ENCODE measurements at regions not wholly inside any gene's neighbourhood (a gene's known extent, or its start where the extent isn't known, plus 50 kb on each side); places are given as distances from the start of the nearest gene placed in this dataset.

DNA sequence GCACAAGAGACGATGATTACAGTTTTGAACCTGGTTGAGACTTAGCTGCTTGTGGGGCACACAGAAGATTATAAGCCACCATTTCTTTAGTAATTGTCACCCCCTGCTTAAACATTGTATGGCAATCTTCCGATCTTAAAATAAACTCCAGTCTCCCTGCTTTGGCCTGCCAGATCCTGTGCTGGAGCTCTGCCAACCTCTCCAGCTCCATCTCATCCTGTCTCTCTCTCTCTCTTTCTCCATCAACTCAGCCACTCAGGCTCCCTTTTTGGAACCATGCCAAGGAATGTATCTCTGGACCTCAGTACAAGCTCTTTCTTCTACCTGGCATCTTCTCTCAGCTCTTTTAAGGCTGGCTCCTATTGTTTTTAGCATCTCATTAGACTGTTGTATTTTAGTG is 1053.2 kb downstream of the REEP3 start (continued):
- TF ChIP-seq ZNF589 (CRISPR knock-in tag; conservative IDR thresholded peaks at IDR 0.05) (no peak), ZNF205 (CRISPR knock-in tag; IDR thresholded peaks at IDR 0.05) (no peak), ZC3H4 (CRISPR knock-in tag; IDR thresholded peaks at IDR 0.05; ENCODE audit: borderline replicate concordance) (no peak), ZNF446 (CRISPR knock-in tag; IDR thresholded peaks at IDR 0.05) (no peak), ZSCAN29 (CRISPR knock-in tag; conservative IDR thresholded peaks at IDR 0.05) (no peak), NFKBIZ (CRISPR knock-in tag; IDR thresholded peaks at IDR 0.05) (no peak), SRSF4 (IDR thresholded peaks at IDR 0.05; ENCODE audit: low read depth, low read length, poor library complexity, severe bottlenecking) (no peak), CHD2 (IDR thresholded peaks at IDR 0.05; ENCODE audit: low read depth, low read length) (no peak)
- TF ChIP-seq, protein P1, sequence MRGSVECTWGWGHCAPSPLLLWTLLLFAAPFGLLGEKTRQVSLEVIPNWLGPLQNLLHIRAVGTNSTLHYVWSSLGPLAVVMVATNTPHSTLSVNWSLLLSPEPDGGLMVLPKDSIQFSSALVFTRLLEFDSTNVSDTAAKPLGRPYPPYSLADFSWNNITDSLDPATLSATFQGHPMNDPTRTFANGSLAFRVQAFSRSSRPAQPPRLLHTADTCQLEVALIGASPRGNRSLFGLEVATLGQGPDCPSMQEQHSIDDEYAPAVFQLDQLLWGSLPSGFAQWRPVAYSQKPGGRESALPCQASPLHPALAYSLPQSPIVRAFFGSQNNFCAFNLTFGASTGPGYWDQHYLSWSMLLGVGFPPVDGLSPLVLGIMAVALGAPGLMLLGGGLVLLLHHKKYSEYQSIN (CRISPR knock-in tag; IDR thresholded peaks at IDR 0.05; ENCODE audit: borderline replicate concordance) = no peak
- TF ChIP-seq, protein P2, sequence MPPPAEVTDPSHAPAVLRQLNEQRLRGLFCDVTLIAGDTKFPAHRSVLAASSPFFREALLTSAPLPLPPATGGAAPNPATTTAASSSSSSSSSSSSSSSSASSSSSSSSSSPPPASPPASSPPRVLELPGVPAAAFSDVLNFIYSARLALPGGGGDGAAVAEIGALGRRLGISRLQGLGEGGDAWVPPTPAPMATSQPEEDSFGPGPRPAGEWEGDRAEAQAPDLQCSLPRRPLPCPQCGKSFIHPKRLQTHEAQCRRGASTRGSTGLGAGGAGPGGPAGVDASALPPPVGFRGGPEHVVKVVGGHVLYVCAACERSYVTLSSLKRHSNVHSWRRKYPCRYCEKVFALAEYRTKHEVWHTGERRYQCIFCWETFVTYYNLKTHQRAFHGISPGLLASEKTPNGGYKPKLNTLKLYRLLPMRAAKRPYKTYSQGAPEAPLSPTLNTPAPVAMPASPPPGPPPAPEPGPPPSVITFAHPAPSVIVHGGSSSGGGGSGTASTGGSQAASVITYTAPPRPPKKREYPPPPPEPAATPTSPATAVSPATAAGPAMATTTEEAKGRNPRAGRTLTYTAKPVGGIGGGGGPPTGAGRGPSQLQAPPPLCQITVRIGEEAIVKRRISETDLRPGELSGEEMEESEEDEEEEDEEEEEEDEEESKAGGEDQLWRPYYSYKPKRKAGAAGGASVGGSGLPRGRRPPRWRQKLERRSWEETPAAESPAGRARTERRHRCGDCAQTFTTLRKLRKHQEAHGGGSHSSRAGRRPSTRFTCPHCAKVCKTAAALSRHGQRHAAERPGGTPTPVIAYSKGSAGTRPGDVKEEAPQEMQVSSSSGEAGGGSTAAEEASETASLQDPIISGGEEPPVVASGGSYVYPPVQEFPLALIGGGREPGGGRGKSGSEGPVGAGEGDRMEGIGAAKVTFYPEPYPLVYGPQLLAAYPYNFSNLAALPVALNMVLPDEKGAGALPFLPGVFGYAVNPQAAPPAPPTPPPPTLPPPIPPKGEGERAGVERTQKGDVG (CRISPR knock-in tag; IDR thresholded peaks at IDR 0.05; ENCODE audit: borderline replicate concordance) = no peak
- TF ChIP-seq, protein P3, sequence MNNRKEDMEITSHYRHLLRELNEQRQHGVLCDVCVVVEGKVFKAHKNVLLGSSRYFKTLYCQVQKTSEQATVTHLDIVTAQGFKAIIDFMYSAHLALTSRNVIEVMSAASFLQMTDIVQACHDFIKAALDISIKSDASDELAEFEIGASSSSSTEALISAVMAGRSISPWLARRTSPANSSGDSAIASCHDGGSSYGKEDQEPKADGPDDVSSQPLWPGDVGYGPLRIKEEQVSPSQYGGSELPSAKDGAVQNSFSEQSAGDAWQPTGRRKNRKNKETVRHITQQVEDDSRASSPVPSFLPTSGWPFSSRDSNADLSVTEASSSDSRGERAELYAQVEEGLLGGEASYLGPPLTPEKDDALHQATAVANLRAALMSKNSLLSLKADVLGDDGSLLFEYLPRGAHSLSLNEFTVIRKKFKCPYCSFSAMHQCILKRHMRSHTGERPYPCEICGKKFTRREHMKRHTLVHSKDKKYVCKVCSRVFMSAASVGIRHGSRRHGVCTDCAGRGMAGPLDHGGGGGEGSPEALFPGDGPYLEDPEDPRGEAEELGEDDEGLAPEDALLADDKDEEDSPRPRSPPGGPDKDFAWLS (CRISPR knock-in tag; IDR thresholded peaks at IDR 0.05; ENCODE audit: borderline replicate concordance) = no peak

Data from HepG2 (cell line).